ENCODE measurements at regions not wholly inside any gene's neighbourhood (a gene's known extent, or its start where the extent isn't known, plus 50 kb on each side); places are given as distances from the start of the nearest gene placed in this dataset.

DNA sequence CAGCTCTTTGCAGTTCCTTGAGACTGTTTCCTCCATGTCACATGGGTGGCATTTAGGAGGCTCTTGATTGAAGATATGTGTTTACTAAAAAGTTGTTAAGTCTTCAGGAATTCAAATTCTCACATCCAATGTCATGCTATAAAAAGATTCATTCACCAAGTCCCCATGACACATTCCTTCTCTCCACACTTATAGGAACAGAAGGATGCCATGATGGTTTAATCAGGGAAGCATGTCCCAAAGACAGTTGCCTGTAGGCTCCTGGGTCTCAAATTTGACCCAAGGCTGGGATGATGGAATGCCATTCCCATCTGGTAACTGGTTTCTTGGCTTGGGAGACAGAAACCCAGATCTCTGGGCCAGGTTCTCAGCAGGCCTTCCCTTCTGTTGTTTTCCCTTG, 140.6 kb upstream of the SOX9 start:
- H3K36me3 ChIP-seq (ENCODE audit: insufficient read depth, low read length): no peaks in the 10 kb centered on the region
- no peaks in the 10 kb centered on the region for H3K27me3 ChIP-seq (ENCODE audit: insufficient read depth, low read length)
- no peak overlapping the region for H3K4me3 ChIP-seq (ENCODE audit: low read length)

DNA sequence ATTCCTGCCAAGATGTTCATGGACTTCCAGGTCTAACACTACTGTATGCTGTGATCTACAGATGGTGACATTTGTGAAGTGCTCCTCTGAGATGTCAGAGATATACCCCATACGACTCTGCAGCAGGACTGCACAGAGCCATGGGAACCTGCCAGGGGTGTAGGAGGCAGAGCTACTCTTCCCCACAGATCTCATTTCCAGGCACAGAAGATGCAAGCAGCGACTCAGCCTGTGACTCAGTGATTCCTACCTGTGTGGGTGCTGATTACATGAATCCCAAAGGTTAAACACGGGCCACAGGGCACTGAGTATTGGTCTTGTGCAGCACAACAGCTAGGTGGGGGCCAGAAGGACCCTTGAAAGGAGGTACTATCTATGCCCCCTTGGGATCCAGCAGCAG, 137.0 kb upstream of the SOX9 start:
- Histone ChIP-seq H3K9me3 (ENCODE audit: low read length) (no peaks in the 10 kb centered on the region), H3K36me3 (ENCODE audit: insufficient read depth, low read length) (no peaks in the 10 kb centered on the region), H2AFZ (ENCODE audit: low read depth, low read length) (no peak overlapping the region), H3K27me3 (ENCODE audit: insufficient read depth, low read length) (no peaks in the 10 kb centered on the region), H3K4me1 (ENCODE audit: insufficient read depth, low read length) (no peaks in the 10 kb centered on the region), H3K4me3 (ENCODE audit: low read length) (no peak overlapping the region)

More for the DNA sequence above, 140.6 kb upstream of the SOX9 start:
- Histone ChIP-seq H2AFZ (ENCODE audit: low read depth, low read length) (no peak overlapping the region), H3K4me1 (ENCODE audit: insufficient read depth, low read length) (no peaks in the 10 kb centered on the region), H3K9me3 (ENCODE audit: low read length) (no peaks in the 10 kb centered on the region)

DNA sequence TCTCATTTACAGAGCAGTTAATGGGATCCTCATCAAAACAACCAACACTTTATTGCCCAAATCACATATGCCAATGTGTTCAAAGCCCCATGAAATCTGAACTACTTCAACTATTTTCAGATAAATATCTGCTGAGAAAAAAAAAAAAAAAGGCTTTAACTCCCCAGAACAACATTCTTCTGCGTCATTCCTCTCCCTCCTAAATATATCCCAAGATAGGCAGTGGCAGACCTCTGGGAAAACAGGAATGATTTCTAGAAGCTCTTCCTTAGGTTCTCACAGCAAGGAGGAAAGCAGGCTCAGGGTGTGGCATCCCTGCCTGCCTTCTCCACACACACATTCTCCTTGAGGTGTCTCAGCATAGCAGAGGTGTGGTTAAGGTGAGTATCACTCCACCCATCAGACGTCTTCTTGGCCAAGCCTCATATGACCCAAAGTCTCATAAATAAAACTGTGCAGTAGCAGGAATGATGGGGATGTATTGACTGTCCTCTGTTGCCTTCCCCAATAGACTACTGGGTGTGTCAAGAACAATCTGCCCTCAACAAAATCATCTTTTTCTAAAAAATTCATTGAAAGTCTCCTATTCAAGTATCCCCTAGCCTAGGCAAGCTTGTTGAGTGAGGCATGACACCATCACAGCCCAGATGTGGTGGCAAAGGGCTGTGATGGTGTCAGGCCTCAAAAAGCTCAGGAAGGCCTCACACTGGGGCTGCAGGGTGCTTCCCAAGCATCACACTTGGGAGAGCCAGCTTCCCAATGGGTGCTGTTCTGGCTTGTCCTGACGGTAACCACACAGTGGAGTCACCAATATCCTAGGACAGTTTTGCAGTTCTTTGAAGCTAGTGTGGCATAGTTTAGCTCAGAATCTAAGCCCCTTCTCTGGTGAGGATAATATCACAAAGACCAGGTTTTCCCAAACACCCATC, 135.4 kb upstream of the SOX9 start:
- H3K4me1 ChIP-seq (ENCODE audit: insufficient read depth, low read length): no peaks in the 10 kb centered on the region
- H3K36me3 ChIP-seq (ENCODE audit: insufficient read depth, low read length): no peaks in the 10 kb centered on the region
- no peaks in the 10 kb centered on the region for H3K9me3 ChIP-seq (ENCODE audit: low read length)
- H3K4me3 ChIP-seq (ENCODE audit: low read length): no peak overlapping the region
- no peak overlapping the region for H2AFZ ChIP-seq (ENCODE audit: low read depth, low read length)
- H3K27me3 ChIP-seq (ENCODE audit: insufficient read depth, low read length): no peaks in the 10 kb centered on the region

DNA sequence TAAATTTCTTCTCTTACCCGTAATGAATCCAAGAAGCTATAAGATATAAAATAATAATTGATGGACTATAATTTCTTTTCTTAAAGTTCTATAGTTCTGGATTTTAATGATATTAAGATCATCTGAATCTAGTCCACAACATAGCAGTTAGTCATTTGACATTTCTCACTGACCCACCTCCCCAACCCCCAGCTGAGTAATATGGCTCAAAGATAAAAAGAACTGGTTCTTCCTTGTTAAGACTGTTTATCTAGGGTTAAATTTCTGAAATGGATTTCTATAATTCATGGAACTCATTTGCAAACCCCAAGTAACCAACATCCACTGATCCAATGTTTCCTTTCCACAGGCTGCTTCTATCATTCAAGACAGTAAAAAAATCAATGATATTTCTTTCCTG, 133.9 kb upstream of the SOX9 start:
- H3K27me3 ChIP-seq (ENCODE audit: insufficient read depth, low read length): no peaks in the 10 kb centered on the region
- H3K36me3 ChIP-seq (ENCODE audit: insufficient read depth, low read length): no peaks in the 10 kb centered on the region
- H2AFZ ChIP-seq (ENCODE audit: low read depth, low read length): no peak overlapping the region
- no peaks in the 10 kb centered on the region for H3K4me1 ChIP-seq (ENCODE audit: insufficient read depth, low read length)
- H3K9me3 ChIP-seq (ENCODE audit: low read length): no peaks in the 10 kb centered on the region
- H3K4me3 ChIP-seq (ENCODE audit: low read length): no peak overlapping the region

DNA sequence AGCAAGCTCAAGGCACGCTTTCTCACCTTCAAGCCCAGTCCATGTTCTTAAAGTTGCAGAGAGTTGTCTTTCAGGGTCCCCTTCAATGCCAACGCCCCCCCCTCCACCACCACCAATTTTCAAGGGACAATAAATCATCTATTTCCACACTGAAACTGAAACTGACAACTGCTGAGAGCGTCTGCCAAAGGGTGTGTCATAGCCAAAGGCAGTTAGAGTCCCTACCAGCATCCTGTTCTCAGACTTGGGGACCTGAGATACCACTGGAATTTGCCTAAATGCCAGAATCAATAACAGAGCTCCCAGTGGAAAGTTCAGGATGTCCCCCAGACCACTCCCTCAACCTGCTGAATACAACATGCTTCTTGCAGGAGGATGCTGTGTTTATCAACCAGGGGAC, 133.2 kb upstream of the SOX9 start:
- Histone ChIP-seq H3K9me3 (ENCODE audit: low read length) (no peaks in the 10 kb centered on the region), H2AFZ (ENCODE audit: low read depth, low read length) (no peak overlapping the region), H3K36me3 (ENCODE audit: insufficient read depth, low read length) (no peaks in the 10 kb centered on the region), H3K4me1 (ENCODE audit: insufficient read depth, low read length) (no peaks in the 10 kb centered on the region), H3K27me3 (ENCODE audit: insufficient read depth, low read length) (no peaks in the 10 kb centered on the region), H3K4me3 (ENCODE audit: low read length) (no peak overlapping the region)

DNA sequence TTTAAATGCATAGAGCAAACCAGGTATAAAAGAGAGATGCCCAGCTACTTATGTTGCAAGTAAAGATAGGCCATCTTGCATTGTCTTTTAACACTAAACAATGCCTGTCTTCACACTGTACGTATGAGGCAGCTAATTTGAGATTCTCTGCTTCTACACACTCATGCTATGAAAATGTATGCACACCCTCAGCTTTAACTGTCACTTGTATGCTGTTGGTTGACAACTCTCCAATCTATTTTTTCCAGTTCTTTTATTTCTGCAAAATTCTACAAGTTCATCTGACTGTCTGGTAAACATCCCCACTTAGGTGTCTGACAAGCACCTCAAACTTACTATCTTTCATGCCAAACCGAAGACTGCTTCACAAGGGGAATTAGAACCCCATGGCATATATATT, 131.7 kb upstream of the SOX9 start:
- Histone ChIP-seq H3K4me1 (ENCODE audit: insufficient read depth, low read length) (no peaks in the 10 kb centered on the region), H3K4me3 (ENCODE audit: low read length) (no peak overlapping the region), H3K27me3 (ENCODE audit: insufficient read depth, low read length) (no peaks in the 10 kb centered on the region), H3K9me3 (ENCODE audit: low read length) (no peaks in the 10 kb centered on the region), H2AFZ (ENCODE audit: low read depth, low read length) (no peak overlapping the region), H3K36me3 (ENCODE audit: insufficient read depth, low read length) (no peaks in the 10 kb centered on the region)

DNA sequence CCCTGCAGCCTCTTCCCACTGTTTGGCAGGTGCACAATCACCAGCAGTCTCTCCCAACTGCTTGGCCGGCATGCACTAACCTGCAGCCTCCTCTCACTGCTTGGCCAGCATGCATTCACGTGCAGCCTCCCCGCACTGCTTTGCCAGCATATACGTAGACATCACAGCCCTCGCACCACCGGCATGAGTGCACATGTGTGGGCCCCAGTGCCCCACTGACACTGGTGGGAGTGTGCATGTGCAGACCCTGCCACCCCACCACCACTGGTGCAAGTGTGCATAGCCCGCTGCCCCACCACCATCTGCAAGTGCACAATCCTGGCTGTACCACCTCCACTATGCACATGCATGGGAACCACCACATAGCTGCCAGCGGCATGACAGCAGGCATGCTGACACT, 127.5 kb upstream of the SOX9 start:
- no peaks in the 10 kb centered on the region for H3K36me3 ChIP-seq (ENCODE audit: insufficient read depth, low read length)
- no peaks in the 10 kb centered on the region for H3K9me3 ChIP-seq (ENCODE audit: low read length)
- H3K4me3 ChIP-seq (ENCODE audit: low read length): no peak overlapping the region
- H3K4me1 ChIP-seq (ENCODE audit: insufficient read depth, low read length): no peaks in the 10 kb centered on the region
- no peak overlapping the region for H2AFZ ChIP-seq (ENCODE audit: low read depth, low read length)
- H3K27me3 ChIP-seq (ENCODE audit: insufficient read depth, low read length): no peaks in the 10 kb centered on the region

DNA sequence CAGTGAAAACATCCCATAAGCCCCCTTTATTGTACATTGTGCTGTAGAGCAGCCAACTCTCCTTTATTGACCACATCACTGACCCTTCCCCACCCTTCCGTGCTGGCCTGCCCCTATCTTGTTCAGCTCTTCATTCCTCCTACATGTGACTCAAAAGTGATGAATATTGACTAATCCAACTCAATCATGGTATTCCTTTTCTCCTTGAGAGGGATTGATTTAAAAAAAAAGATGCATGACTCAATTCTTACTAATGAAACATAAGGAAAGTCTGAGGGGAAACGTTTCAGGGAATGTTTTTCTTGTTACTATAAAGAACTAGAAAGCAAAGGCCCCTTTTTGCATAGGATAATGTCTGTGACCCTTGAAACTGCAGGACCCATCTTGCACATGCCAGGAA, 125.2 kb upstream of the SOX9 start:
- H3K27me3 ChIP-seq (ENCODE audit: insufficient read depth, low read length): no peaks in the 10 kb centered on the region
- H3K9me3 ChIP-seq (ENCODE audit: low read length): no peaks in the 10 kb centered on the region
- H2AFZ ChIP-seq (ENCODE audit: low read depth, low read length): no peak overlapping the region
- no peaks in the 10 kb centered on the region for H3K36me3 ChIP-seq (ENCODE audit: insufficient read depth, low read length)
- H3K4me1 ChIP-seq (ENCODE audit: insufficient read depth, low read length): no peaks in the 10 kb centered on the region
- H3K4me3 ChIP-seq (ENCODE audit: low read length): no peak overlapping the region

DNA sequence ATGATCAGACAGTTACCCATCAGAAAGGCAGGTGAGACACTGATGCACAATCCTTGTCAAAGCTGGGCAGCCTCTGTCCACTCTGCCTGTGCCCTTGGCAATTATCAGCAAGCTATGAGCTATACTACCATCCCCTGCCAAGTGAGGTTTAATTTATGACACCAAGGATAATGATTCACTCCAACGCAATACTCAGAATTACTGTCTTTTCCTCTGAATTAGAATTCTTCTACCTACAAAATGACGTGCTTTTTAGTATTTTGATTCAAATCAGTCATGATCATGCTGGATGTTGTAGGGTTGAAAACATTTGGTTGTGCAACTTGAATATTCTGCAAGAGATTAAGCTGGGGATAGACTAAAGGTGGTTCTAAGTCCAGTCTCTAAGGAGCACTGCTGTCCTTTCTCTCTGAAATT, 116.8 kb upstream of the SOX9 start:
- H3K4me3 ChIP-seq (ENCODE audit: low read length): no peak overlapping the region
- no peak overlapping the region for H2AFZ ChIP-seq (ENCODE audit: low read depth, low read length)
- H3K9me3 ChIP-seq (ENCODE audit: low read length): no peaks in the 10 kb centered on the region
- H3K27me3 ChIP-seq (ENCODE audit: insufficient read depth, low read length): no peaks in the 10 kb centered on the region
- no peaks in the 10 kb centered on the region for H3K4me1 ChIP-seq (ENCODE audit: insufficient read depth, low read length)
- no peaks in the 10 kb centered on the region for H3K36me3 ChIP-seq (ENCODE audit: insufficient read depth, low read length)

DNA sequence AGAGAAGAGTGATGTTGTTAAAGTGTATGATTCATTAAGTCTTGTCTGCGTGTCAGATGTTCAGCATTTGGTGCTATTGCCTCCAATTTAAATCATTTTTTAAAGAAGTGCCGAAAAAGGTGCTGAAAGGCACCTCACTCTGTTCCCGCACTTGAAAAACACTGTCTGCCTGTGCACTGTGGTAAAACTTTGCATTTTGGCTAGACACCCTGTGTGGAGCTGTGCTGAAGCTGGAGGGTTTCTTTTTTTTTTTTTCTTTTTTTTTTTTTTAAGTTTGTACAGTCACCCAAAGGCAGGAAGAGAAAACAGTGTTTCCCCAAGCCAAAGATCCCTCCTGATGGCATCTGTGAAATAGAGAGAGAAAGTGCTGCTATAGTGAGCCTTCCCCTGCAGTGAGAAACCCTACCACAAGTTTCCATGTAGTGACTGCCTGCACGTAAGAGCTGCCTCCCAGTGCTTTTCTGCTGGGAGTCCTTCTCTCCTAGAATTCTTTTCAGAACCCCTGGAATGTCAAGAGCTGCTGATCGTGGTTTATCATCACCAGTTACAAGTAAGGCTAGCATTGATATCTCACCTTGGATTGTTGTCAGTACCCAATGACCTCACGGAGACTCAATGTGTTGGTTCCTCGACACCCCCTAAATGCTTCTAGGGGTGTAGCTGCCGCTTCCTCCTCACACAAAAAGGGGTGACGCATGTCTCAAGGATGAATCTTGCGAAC, 116.0 kb upstream of the SOX9 start:
- Histone ChIP-seq H3K27me3 (ENCODE audit: insufficient read depth, low read length) (no peaks in the 10 kb centered on the region), H3K4me3 (ENCODE audit: low read length) (no peak overlapping the region), H3K9me3 (ENCODE audit: low read length) (no peaks in the 10 kb centered on the region), H3K36me3 (ENCODE audit: insufficient read depth, low read length) (no peaks in the 10 kb centered on the region), H2AFZ (ENCODE audit: low read depth, low read length) (no peak overlapping the region), H3K4me1 (ENCODE audit: insufficient read depth, low read length) (no peaks in the 10 kb centered on the region)

DNA sequence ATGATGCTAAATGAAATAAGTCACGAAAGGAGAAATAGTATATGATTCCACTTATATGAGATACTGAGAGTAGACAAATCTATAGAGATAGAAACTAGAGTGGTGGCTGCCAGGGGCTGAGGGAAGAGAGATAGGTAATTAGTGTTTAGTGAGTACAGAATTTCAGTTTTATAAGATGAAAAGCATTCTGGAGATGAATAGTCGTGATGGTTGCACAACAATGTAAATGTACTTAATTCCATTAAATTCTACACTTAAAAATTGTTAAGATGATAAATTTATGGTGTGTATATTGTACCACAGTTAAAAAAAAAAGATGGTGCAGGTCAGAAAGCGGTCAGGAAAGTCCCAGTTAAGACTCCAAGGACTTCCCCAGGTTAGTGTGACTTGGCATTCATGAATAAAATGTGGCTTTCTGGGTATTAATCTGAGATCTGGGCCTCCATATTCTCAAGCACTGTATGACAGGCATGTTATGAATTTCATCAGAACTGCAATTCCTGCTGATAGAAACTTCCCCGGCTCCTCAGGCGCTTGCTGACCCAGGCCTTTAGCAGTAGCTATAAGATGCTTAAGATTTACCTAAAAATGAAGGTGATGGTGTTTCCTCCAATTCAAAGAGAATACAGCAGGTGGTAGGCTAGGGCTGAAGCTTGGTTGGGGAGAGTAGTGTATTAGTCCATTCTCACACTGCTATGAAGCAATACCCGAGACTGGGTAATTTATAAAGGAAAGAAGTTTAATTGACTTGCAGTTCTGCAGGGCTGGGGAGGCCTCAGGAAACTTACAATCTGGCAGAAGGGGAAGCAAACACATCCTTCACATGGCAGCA, 115.3 kb upstream of the SOX9 start:
- no peak overlapping the region for H3K4me3 ChIP-seq (ENCODE audit: low read length)
- no peaks in the 10 kb centered on the region for H3K4me1 ChIP-seq (ENCODE audit: insufficient read depth, low read length)
- H3K27me3 ChIP-seq (ENCODE audit: insufficient read depth, low read length): no peaks in the 10 kb centered on the region
- H3K9me3 ChIP-seq (ENCODE audit: low read length): no peaks in the 10 kb centered on the region
- H2AFZ ChIP-seq (ENCODE audit: low read depth, low read length): no peak overlapping the region
- H3K36me3 ChIP-seq (ENCODE audit: insufficient read depth, low read length): no peaks in the 10 kb centered on the region

DNA sequence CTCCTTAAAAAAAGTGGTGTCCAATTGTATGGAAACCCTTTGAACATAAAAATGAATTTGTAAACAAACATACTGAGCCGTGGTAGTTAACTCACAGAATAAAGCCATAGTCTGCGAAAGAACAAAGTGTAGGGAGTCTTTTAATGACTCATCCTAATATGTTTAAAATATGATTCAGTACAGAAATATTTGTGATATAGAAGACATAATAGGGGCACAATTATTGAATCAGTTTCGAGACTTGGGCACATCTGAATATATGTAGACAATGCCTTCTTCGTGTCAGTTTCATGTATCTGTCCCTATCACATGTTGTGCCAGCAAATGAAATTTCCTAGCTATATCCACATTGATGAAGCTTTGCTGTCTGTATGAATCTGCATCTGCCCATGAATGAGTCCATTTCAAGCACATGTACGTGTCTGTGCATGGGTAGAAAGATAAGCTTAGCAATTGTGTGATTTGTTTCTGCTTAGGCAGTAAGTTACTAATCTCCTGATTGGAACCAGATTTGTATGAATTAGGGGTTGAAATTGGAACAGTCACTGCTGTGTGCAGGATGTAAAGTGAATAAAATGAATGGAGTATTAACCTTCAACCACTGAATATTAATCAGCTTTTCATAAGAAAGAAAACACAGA, 112.5 kb upstream of the SOX9 start:
- H3K9me3 ChIP-seq (ENCODE audit: low read length): no peaks in the 10 kb centered on the region
- no peaks in the 10 kb centered on the region for H3K4me1 ChIP-seq (ENCODE audit: insufficient read depth, low read length)
- no peak overlapping the region for H2AFZ ChIP-seq (ENCODE audit: low read depth, low read length)
- H3K36me3 ChIP-seq (ENCODE audit: insufficient read depth, low read length): no peaks in the 10 kb centered on the region
- H3K4me3 ChIP-seq (ENCODE audit: low read length): no peak overlapping the region
- no peaks in the 10 kb centered on the region for H3K27me3 ChIP-seq (ENCODE audit: insufficient read depth, low read length)
